SK-N-SH (cell line): ENCODE measurements at regions not wholly inside any gene's neighbourhood (a gene's known extent, or its start where the extent isn't known, plus 50 kb on each side); places are given as distances from the start of the nearest gene placed in this dataset.

Source experiments
- CTCF ChIA-PET: fragments of 300-600, 350-600 bp; formaldehyde crosslinking; extraction: SDS; loops from one replicate; lab custom pipeline; 2021; lab: Yijun Ruan, JAX
- POLR2A ChIA-PET: fragments of 350-600 bp; sonication (Branson Sonifier 250); formaldehyde crosslinking; extraction: SDS; loops from one replicate; lab custom pipeline; 2020; ENCODE audit warnings: antibody characterized with exemption, inconsistent platforms; lab: Yijun Ruan, JAX
- DNase-seq: peaks from one replicate; pipeline ENCODE4 v3.0.0; 2012
- H2AFZ ChIP-seq: fragments of 200-600 bp; sonication (generic); 2 replicates; pipeline ENCODE4 v1.8.1; 2016; ENCODE audit warnings: antibody characterized with exemption, mild to moderate bottlenecking, low read depth
- H3F3A ChIP-seq: fragments of 200-600 bp; sonication (generic); replicated peaks from 2 replicates; pipeline ENCODE3; 2016; ENCODE audit warnings: antibody characterized with exemption, mild to moderate bottlenecking; ENCODE audit not compliant: insufficient read depth
- H3K27ac ChIP-seq, 2 experiments: fragments of 200-500 bp in 1 of 2; fragments of 200-600 bp in 1 of 2; sonication (Bioruptor generic) in 1 of 2; sonication (generic), shearing (Covaris generic) in 1 of 2; 2 replicates each; pipeline versions ENCODE4 v1.5.1 to v1.6.1; 2014 to 2016; ENCODE audit warnings: low read depth in 2 of 2, inconsistent platforms in 1 of 2, low read length in 1 of 2, mild to moderate bottlenecking in 1 of 2, mixed read lengths in 1 of 2
- H3K27me3 ChIP-seq: fragments of 200-600 bp; sonication (generic), shearing (Covaris generic); 2 replicates; pipeline ENCODE4 v1.6.1; 2016; ENCODE audit warnings: mixed run types; ENCODE audit not compliant: insufficient read depth
- H3K36me3 ChIP-seq, 2 experiments: fragments of 200-500 bp in 1 of 2; fragments of 200-600 bp in 1 of 2; sonication (Bioruptor generic) in 1 of 2; sonication (generic) in 1 of 2; replicated peaks in 1 of 2; 2 replicates each; pipeline versions ENCODE3 to v1.5.1; 2014 to 2016; ENCODE audit warnings: low read length in 1 of 2, mild to moderate bottlenecking in 1 of 2; ENCODE audit not compliant: insufficient read depth in 2 of 2, control insufficient read depth in 1 of 2
- H3K4me1 ChIP-seq, 2 experiments: fragments of 200-500 bp in 1 of 2; fragments of 200-600 bp in 1 of 2; sonication (Bioruptor generic) in 1 of 2; sonication (generic), shearing (Covaris generic) in 1 of 2; 2 replicates each; pipeline versions ENCODE4 v1.5.1 to v1.6.1; 2014 to 2016; ENCODE audit warnings: low read depth in 1 of 2, low read length in 1 of 2, mixed run types in 1 of 2; ENCODE audit not compliant: insufficient read depth in 2 of 2, control insufficient read depth in 1 of 2
- H3K4me2 ChIP-seq: fragments of 200-600 bp; sonication (generic), shearing (Covaris generic); 2 replicates; pipeline ENCODE4 v1.6.1; 2017; ENCODE audit warnings: mixed run types
- H3K4me3 ChIP-seq, 2 experiments: fragments of 200-500 bp in 1 of 2; fragments of 200-600 bp in 1 of 2; sonication (Bioruptor generic) in 1 of 2; sonication (generic), shearing (Covaris generic) in 1 of 2; 2 replicates each; pipeline versions ENCODE4 v1.5.1 to v1.8.1; 2014 to 2016; ENCODE audit warnings: low read depth in 2 of 2, inconsistent platforms in 1 of 2, low read length in 1 of 2, mild to moderate bottlenecking in 1 of 2, mixed read lengths in 1 of 2, moderate library complexity in 1 of 2
- H3K79me2 ChIP-seq: fragments of 200-600 bp; sonication (generic); 2 replicates; pipeline ENCODE4 v1.8.1; 2017; ENCODE audit warnings: mild to moderate bottlenecking; ENCODE audit not compliant: insufficient read depth
- H3K9ac ChIP-seq: fragments of 200-600 bp; sonication (generic); 2 replicates; pipeline ENCODE4 v1.6.1; 2017; ENCODE audit warnings: mixed run types
- H3K9me2 ChIP-seq: fragments of 200-600 bp; sonication (generic); 2 replicates; pipeline ENCODE4 v1.6.1; 2017; ENCODE audit warnings: mixed run types
- H3K9me3 ChIP-seq: fragments of 200-600 bp; sonication (generic); 2 replicates; pipeline ENCODE4 v1.6.1; 2017; ENCODE audit warnings: mixed run types, mild to moderate bottlenecking, moderate library complexity
- H4K20me1 ChIP-seq: fragments of 200-600 bp; sonication (generic); 2 replicates; pipeline ENCODE4 v1.6.1; 2017; ENCODE audit warnings: mild to moderate bottlenecking, mixed run types; ENCODE audit not compliant: insufficient read depth
- ELF1 ChIP-seq: IDR thresholded peaks from 2 replicates; pipeline ENCODE4 v1.4.0; 2012
- EZH2phosphoT487 ChIP-seq: fragments of 200-600 bp; sonication (generic); IDR thresholded peaks from 2 replicates; pipeline ENCODE4 v1.6.1; 2017; ENCODE audit warnings: low read depth, mixed run types, mild to moderate bottlenecking, antibody characterized with exemption, moderate library complexity, borderline replicate concordance
- FOSL2 ChIP-seq: IDR thresholded peaks from 2 replicates; pipeline ENCODE4 v1.4.0; 2012; ENCODE audit warnings: low read depth, mild to moderate bottlenecking, moderate library complexity, borderline replicate concordance
- FOXJ3 ChIP-seq: sonication (generic); formaldehyde crosslinking; IDR thresholded peaks from 2 replicates; pipeline ENCODE4 v1.5.1; 2020; ENCODE audit warnings: mild to moderate bottlenecking, missing genetic modification reagents
- JUND ChIP-seq: IDR thresholded peaks from 2 replicates; pipeline ENCODE4 v1.4.0; 2012
- MEF2A ChIP-seq: IDR thresholded peaks from 2 replicates; pipeline ENCODE4 v1.4.0; 2012; ENCODE audit warnings: low read depth, borderline replicate concordance
- NFIC ChIP-seq: IDR thresholded peaks from 2 replicates; pipeline ENCODE4 v1.4.0; 2012; ENCODE audit warnings: borderline replicate concordance
- POLR2AphosphoS5 ChIP-seq: IDR thresholded peaks from 2 replicates; pipeline ENCODE4 v1.6.1; 2012; ENCODE audit warnings: low read depth, low read length
- RAD21 ChIP-seq: IDR thresholded peaks from 2 replicates; pipeline ENCODE4 v1.6.1; 2012; ENCODE audit warnings: mild to moderate bottlenecking, low read length
- RFX5 ChIP-seq: IDR thresholded peaks from 2 replicates; pipeline ENCODE4 v1.6.1; 2012; ENCODE audit warnings: mild to moderate bottlenecking, improper control_type of control experiment, low read length
- SIN3A ChIP-seq: IDR thresholded peaks from 2 replicates; pipeline ENCODE4 v1.6.1; 2012; ENCODE audit warnings: low read depth, mild to moderate bottlenecking, low read length, moderate library complexity, borderline replicate concordance
- SMC3 ChIP-seq: IDR thresholded peaks from 2 replicates; pipeline ENCODE4 v1.6.1; 2012; ENCODE audit warnings: low read depth, low read length, improper control_type of control experiment
- TAF1 ChIP-seq: IDR thresholded peaks from 2 replicates; pipeline ENCODE4 v1.6.1; 2012; ENCODE audit warnings: low read depth, mild to moderate bottlenecking, low read length, moderate library complexity, borderline replicate concordance
- TCF12 ChIP-seq: IDR thresholded peaks from 2 replicates; pipeline ENCODE4 v1.4.0; 2012
- TEAD4 ChIP-seq: IDR thresholded peaks from 2 replicates; pipeline ENCODE4 v1.4.0; 2012; ENCODE audit warnings: mild to moderate bottlenecking, borderline replicate concordance; ENCODE audit not compliant: insufficient read depth
- WGBS: methylation state at CpG from one replicate; pipeline ENCODE4 v1.1.6; 2017; ENCODE audit warnings: low lambda C conversion rate; 5-methylcytosine and 5-hydroxymethylcytosine counted together
- TF ChIP-seq, protein P1 (sequence below): IDR thresholded peaks from 2 replicates; pipeline ENCODE4 v1.4.0; 2012; ENCODE audit warnings: low read depth
- TF ChIP-seq, protein P2 (sequence below): fragments of 150-350 bp; IDR thresholded peaks from 2 replicates; pipeline ENCODE4 v1.6.1; 2017; ENCODE audit warnings: antibody characterized with exemption, low read length, low read depth, borderline replicate concordance
- TF ChIP-seq, protein P3 (sequence below): IDR thresholded peaks from 2 replicates; pipeline ENCODE4 v1.4.0; 2012; ENCODE audit warnings: low read depth, borderline replicate concordance
- TF ChIP-seq, protein P4 (sequence below): IDR thresholded peaks from 2 replicates; pipeline ENCODE4 v1.4.0; 2012; ENCODE audit warnings: low read depth, borderline replicate concordance
- TF ChIP-seq, protein P5 (sequence below): IDR thresholded peaks from 2 replicates; pipeline ENCODE4; 2012

DNA sequence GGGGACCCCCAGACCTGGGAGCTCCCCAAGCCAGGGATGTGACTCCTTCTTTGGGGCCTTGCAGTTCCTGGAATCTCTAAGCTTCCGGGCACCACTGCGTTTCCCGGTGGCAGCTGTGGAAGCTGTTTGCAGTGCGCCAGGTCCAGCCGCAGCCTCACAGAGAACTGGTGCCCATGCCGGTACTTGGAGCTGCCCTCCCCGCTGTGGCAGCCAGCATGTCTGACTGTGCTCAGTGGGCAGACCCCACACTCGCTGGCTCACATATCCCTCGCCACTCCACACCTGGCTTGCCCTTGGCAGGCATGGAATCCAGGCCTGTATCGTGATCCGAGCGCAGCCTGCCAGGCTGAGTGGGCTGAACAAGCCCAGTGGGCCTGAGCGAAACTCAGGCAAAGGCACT, 753.2 kb upstream of the PCDH20 start:
- POLR2A ChIA-PET: no interaction called here

DNA sequence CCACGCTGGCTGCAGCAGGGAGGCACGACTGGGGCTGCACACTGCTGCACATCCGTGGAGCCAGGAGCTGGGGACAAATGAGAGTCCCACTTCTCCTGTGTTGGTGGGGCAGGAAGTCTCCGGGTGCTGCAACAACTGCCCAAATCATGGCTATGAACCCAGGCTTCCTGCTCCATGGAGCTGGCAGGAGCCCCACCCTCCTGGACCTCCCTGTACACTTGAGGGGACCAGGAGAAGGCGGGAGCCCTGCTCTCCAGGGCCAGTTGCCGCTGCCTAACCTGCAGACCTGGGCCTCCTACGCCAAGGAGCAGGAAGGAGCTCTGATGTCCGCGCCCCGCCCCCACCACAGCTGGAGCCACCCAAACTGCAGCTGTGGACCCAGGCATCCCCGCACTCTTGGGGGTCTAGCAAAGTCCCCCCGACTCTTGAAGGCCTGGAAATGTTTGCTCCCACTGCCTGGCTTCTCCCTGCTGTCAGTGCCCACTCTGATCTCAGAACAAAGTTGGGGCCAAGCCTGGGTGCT, 752.1 kb upstream of the PCDH20 start:
- H3K9me2 ChIP-seq: no peaks in the 10 kb centered on the region
- 38% methylated on average over 3 of the region's 12 CpGs for WGBS
- ChIA-PET POLR2A (no interaction called here), CTCF (no interaction called here)
- H3K27me3 ChIP-seq: no peaks in the 10 kb centered on the region
- no peaks in the 10 kb centered on the region for H4K20me1 ChIP-seq
- no peaks in the 10 kb centered on the region for H3K79me2 ChIP-seq
- TF ChIP-seq TCF12: no peak
- TF ChIP-seq ELF1: no peak
- TF ChIP-seq, protein P1, sequence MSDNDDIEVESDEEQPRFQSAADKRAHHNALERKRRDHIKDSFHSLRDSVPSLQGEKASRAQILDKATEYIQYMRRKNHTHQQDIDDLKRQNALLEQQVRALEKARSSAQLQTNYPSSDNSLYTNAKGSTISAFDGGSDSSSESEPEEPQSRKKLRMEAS: no peak
- TF ChIP-seq, protein P2, sequence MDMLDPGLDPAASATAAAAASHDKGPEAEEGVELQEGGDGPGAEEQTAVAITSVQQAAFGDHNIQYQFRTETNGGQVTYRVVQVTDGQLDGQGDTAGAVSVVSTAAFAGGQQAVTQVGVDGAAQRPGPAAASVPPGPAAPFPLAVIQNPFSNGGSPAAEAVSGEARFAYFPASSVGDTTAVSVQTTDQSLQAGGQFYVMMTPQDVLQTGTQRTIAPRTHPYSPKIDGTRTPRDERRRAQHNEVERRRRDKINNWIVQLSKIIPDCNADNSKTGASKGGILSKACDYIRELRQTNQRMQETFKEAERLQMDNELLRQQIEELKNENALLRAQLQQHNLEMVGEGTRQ: no peak
- no peak for TF ChIP-seq RFX5
- TF ChIP-seq EZH2phosphoT487: no peak
- no peak for TF ChIP-seq SIN3A
- no peak for TF ChIP-seq SMC3
- no peak for TF ChIP-seq TAF1
- no peak for TF ChIP-seq RAD21
- no peak for TF ChIP-seq NFIC
- H3K4me1 ChIP-seq: no peaks in the 10 kb centered on the region
- no peak overlapping the region for H3K4me2 ChIP-seq
- no peak for DNase-seq
- no peaks in the 10 kb centered on the region for H3K9me3 ChIP-seq
- H3F3A ChIP-seq: no peaks in the 10 kb centered on the region
- no peak overlapping the region for H3K4me3 ChIP-seq
- H3K9ac ChIP-seq: no peak overlapping the region
- no peaks in the 10 kb centered on the region for H3K36me3 ChIP-seq
- H3K27ac ChIP-seq: no peak overlapping the region
- no peak overlapping the region for H2AFZ ChIP-seq

More for the DNA sequence above, 753.2 kb upstream of the PCDH20 start:
- no peak overlapping the region for H3K4me3 ChIP-seq
- CTCF ChIA-PET: no interaction called here
- no peak overlapping the region for H3K9ac ChIP-seq
- no peaks in the 10 kb centered on the region for H3F3A ChIP-seq
- no peaks in the 10 kb centered on the region for H3K79me2 ChIP-seq
- no peaks in the 10 kb centered on the region for H4K20me1 ChIP-seq
- WGBS: 78% methylated on average over 2 of the region's 13 CpGs
- H3K27ac ChIP-seq: no peak overlapping the region
- TF ChIP-seq TEAD4 (no peak), POLR2AphosphoS5 (no peak)
- TF ChIP-seq, all 33 proteins: peak for 0
- no peak overlapping the region for H3K4me2 ChIP-seq
- H3K36me3 ChIP-seq: no peaks in the 10 kb centered on the region
- DNase-seq: no peak
- no peaks in the 10 kb centered on the region for H3K4me1 ChIP-seq
- no peaks in the 10 kb centered on the region for H3K9me3 ChIP-seq
- no peak overlapping the region for H2AFZ ChIP-seq
- H3K27me3 ChIP-seq: no peaks in the 10 kb centered on the region
- no peaks in the 10 kb centered on the region for H3K9me2 ChIP-seq

DNA sequence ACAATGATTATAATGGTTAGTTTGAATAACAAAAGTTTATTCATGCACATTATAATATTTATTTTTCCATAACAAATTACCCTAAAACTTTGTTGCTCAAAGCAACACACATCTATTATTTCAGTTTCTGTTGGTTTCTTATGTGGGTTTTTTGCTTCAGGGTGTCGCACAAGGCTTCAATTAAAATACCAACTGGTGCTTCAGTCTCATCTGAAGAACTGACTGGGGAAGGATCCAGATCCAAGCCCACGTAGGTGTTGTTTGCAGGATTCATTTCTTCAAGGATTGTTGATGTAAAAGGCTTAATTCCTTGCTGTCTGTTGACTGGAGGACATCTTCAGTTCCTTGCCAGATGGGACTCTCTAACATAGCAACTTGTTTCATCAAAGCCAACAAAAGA, 747.2 kb upstream of the PCDH20 start:
- no peaks in the 10 kb centered on the region for H3F3A ChIP-seq
- POLR2A ChIA-PET: no interaction called here
- H3K9ac ChIP-seq: no peak overlapping the region
- CTCF ChIA-PET: no interaction called here
- H4K20me1 ChIP-seq: no peaks in the 10 kb centered on the region
- no peaks in the 10 kb centered on the region for H3K79me2 ChIP-seq
- no peaks in the 10 kb centered on the region for H3K36me3 ChIP-seq
- H3K9me3 ChIP-seq: no peaks in the 10 kb centered on the region
- no peaks in the 10 kb centered on the region for H3K4me1 ChIP-seq
- H3K4me3 ChIP-seq: no peak overlapping the region
- WGBS: 17% methylated on average over 2 of the region's 2 CpGs
- no peaks in the 10 kb centered on the region for H3K9me2 ChIP-seq
- H3K27ac ChIP-seq: no peak overlapping the region
- DNase-seq: no peak
- no peak overlapping the region for H2AFZ ChIP-seq
- H3K27me3 ChIP-seq: no peaks in the 10 kb centered on the region
- H3K4me2 ChIP-seq: no peak overlapping the region
- no peak for TF ChIP-seq TAF1
- no peak for TF ChIP-seq NFIC
- no peak for TF ChIP-seq FOSL2
- TF ChIP-seq JUND: no peak
- TF ChIP-seq TEAD4: no peak
- TF ChIP-seq RFX5: no peak
- TF ChIP-seq, protein P3, sequence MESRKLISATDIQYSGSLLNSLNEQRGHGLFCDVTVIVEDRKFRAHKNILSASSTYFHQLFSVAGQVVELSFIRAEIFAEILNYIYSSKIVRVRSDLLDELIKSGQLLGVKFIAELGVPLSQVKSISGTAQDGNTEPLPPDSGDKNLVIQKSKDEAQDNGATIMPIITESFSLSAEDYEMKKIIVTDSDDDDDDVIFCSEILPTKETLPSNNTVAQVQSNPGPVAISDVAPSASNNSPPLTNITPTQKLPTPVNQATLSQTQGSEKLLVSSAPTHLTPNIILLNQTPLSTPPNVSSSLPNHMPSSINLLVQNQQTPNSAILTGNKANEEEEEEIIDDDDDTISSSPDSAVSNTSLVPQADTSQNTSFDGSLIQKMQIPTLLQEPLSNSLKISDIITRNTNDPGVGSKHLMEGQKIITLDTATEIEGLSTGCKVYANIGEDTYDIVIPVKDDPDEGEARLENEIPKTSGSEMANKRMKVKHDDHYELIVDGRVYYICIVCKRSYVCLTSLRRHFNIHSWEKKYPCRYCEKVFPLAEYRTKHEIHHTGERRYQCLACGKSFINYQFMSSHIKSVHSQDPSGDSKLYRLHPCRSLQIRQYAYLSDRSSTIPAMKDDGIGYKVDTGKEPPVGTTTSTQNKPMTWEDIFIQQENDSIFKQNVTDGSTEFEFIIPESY: no peak
- TF ChIP-seq, protein P4, sequence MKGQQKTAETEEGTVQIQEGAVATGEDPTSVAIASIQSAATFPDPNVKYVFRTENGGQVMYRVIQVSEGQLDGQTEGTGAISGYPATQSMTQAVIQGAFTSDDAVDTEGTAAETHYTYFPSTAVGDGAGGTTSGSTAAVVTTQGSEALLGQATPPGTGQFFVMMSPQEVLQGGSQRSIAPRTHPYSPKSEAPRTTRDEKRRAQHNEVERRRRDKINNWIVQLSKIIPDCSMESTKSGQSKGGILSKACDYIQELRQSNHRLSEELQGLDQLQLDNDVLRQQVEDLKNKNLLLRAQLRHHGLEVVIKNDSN: no peak
- TF ChIP-seq POLR2AphosphoS5: no peak
- TF ChIP-seq FOXJ3 (CRISPR knock-in tag): no peak
- TF ChIP-seq, protein P5, sequence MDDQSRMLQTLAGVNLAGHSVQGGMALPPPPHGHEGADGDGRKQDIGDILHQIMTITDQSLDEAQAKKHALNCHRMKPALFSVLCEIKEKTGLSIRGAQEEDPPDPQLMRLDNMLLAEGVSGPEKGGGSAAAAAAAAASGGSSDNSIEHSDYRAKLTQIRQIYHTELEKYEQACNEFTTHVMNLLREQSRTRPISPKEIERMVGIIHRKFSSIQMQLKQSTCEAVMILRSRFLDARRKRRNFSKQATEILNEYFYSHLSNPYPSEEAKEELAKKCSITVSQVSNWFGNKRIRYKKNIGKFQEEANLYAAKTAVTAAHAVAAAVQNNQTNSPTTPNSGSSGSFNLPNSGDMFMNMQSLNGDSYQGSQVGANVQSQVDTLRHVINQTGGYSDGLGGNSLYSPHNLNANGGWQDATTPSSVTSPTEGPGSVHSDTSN: no peak
- TF ChIP-seq MEF2A: no peak
